ENCODE measurements at regions not wholly inside any gene's neighbourhood (a gene's known extent, or its start where the extent isn't known, plus 50 kb on each side); places are given as distances from the start of the nearest gene placed in this dataset.

DNA sequence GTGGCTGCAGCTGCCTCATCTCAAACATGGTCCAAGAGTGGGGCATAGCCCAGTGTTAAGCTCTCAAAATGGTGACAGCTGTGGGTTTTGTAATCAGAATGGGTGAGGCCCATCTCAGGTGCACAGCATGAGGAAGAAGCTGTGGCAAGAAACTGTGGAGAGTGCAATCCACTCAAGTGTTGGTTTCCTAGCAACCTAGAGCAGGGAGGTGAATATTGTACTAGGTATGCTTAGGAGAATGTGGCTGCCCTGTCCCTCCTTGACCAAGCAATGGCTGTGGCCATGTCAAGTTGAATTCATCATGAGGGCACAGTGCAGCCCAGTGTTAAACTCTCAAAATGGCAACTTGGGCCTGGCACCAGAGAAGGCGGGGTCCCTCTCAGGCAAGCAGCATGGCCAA lies 160.5 kb upstream of the KCNN2 start:
- TF ChIP-seq, protein P1, sequence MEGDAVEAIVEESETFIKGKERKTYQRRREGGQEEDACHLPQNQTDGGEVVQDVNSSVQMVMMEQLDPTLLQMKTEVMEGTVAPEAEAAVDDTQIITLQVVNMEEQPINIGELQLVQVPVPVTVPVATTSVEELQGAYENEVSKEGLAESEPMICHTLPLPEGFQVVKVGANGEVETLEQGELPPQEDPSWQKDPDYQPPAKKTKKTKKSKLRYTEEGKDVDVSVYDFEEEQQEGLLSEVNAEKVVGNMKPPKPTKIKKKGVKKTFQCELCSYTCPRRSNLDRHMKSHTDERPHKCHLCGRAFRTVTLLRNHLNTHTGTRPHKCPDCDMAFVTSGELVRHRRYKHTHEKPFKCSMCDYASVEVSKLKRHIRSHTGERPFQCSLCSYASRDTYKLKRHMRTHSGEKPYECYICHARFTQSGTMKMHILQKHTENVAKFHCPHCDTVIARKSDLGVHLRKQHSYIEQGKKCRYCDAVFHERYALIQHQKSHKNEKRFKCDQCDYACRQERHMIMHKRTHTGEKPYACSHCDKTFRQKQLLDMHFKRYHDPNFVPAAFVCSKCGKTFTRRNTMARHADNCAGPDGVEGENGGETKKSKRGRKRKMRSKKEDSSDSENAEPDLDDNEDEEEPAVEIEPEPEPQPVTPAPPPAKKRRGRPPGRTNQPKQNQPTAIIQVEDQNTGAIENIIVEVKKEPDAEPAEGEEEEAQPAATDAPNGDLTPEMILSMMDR (IDR thresholded peaks at IDR 0.05): no peak
- TF ChIP-seq ZFX (IDR thresholded peaks at IDR 0.05; ENCODE audit: borderline replicate concordance): no peak
